GM12878 (cell line): ENCODE measurements at regions not wholly inside any gene's neighbourhood (a gene's known extent, or its start where the extent isn't known, plus 50 kb on each side); places are given as distances from the start of the nearest gene placed in this dataset.

ENCODE experiments used
- ATAC-seq: fragments of 200-7000 bp; cut with Tn5 transposase; 3 replicates; pipeline ENCODE4 v1.9.1; 2020; ENCODE audit warnings: mild to moderate bottlenecking, moderate library complexity
- BruUV-seq: library from RNA; stranded (reverse); fragments of 400-500 nt; replicated peaks from 2 replicates; lab custom pipeline; 2021; lab: Mats Ljungman, UMichigan
- CTCF ChIA-PET: fragments of 300-600 bp; sonication (Branson Sonifier 250); formaldehyde crosslinking; extraction: SDS; loops from one replicate; lab custom pipeline; 2021; ENCODE audit warnings: inconsistent platforms; lab: Yijun Ruan, JAX
- POLR2A ChIA-PET: fragments of 350-600 bp; formaldehyde crosslinking; extraction: SDS; loops from one replicate; lab custom pipeline; 2021; ENCODE audit warnings: inconsistent platforms; lab: Charles Lee
- RAD21 ChIA-PET: fragments of 300-600 bp; sonication (Branson Sonifier 250); formaldehyde crosslinking; loops from one replicate; lab custom pipeline; 2023; ENCODE audit warnings: antibody characterized with exemption; ENCODE audit not compliant: unreplicated experiment; lab: Charles Lee
- SMC1A ChIA-PET: fragments of 300-600 bp; sonication (Branson Sonifier 250); formaldehyde crosslinking; loops from one replicate; lab custom pipeline; 2023; ENCODE audit not compliant: unreplicated experiment, uncharacterized antibody; lab: Charles Lee
- DNase-seq: peaks from one replicate; pipeline ENCODE4 v3.0.0-alpha.2; 2011; ENCODE audit warnings: low read depth, low spot score
- FAIRE-seq: peaks from 3 replicates; lab custom pipeline; 2011; peaks lifted over from hg19 to GRCh38; lab: Jason Lieb, UNC
- H2AFZ ChIP-seq: 2 replicates; pipeline ENCODE4 v1.6.0; 2011; ENCODE audit warnings: low read depth, low read length, control low read depth; ENCODE audit not compliant: control insufficient read depth
- H3K27ac ChIP-seq: 2 replicates; pipeline ENCODE4 v1.5.1; 2011; ENCODE audit warnings: control low read depth; ENCODE audit not compliant: control insufficient read depth, insufficient read depth
- H3K27me3 ChIP-seq, 2 experiments: replicated peaks in 1 of 2; 2 replicates each; pipeline versions ENCODE4 v1.6.0 to v1.6.1; 2011; ENCODE audit warnings: low read length in 1 of 2; ENCODE audit not compliant: control insufficient read depth in 2 of 2, insufficient read depth in 2 of 2
- H3K36me3 ChIP-seq, 2 experiments: 2 replicates each; pipeline ENCODE4 v1.5.1; 2011; ENCODE audit warnings: low read length in 1 of 2; ENCODE audit not compliant: control insufficient read depth in 2 of 2, insufficient read depth in 2 of 2
- H3K4me1 ChIP-seq: 2 replicates; pipeline ENCODE4 v1.6.1; 2011; ENCODE audit warnings: mild to moderate bottlenecking, low read length, moderate library complexity, mixed read lengths; ENCODE audit not compliant: control insufficient read depth, insufficient read depth
- H3K4me2 ChIP-seq: 2 replicates; pipeline ENCODE4 v1.6.0; 2011; ENCODE audit warnings: control low read depth; ENCODE audit not compliant: control insufficient read depth, insufficient read depth
- H3K4me3 ChIP-seq: fragments of 200-600 bp; sonication (generic); 2 replicates; pipeline ENCODE4 v1.5.1; 2016
- H3K79me2 ChIP-seq: 2 replicates; pipeline ENCODE4 v1.6.0; 2011; ENCODE audit warnings: low read length; ENCODE audit not compliant: control insufficient read depth, insufficient read depth
- H3K9ac ChIP-seq: 2 replicates; pipeline ENCODE4 v1.8.0; 2011; ENCODE audit warnings: low read length, control low read depth, mixed read lengths; ENCODE audit not compliant: control insufficient read depth, insufficient read depth
- H3K9me3 ChIP-seq: replicated peaks from 3 replicates; pipeline ENCODE4 v1.5.1; 2011; ENCODE audit warnings: mild to moderate bottlenecking, low read length; ENCODE audit not compliant: control insufficient read depth, insufficient read depth
- H4K20me1 ChIP-seq: 2 replicates; pipeline ENCODE4 v1.6.0; 2011; ENCODE audit not compliant: control insufficient read depth, insufficient read depth
- CEBPB ChIP-seq, 2 experiments: fragments of 150-350 bp in 1 of 2; IDR thresholded peaks; 2 replicates each; pipeline ENCODE4 v1.6.1; 2012 to 2014; ENCODE audit warnings: low read depth in 2 of 2, low read length in 2 of 2, borderline replicate concordance in 1 of 2, inconsistent platforms in 1 of 2
- IRF5 ChIP-seq: fragments of 450-650 bp; IDR thresholded peaks from 2 replicates; pipeline ENCODE4 v1.6.1; 2017; ENCODE audit warnings: borderline replicate concordance
- MEF2B ChIP-seq: fragments of 450-650 bp; IDR thresholded peaks from 2 replicates; pipeline ENCODE4 v1.6.1; 2018; ENCODE audit warnings: mild to moderate bottlenecking, moderate library complexity; ENCODE audit not compliant: partially characterized antibody, poor library complexity, severe bottlenecking
- NFXL1 ChIP-seq: fragments of 450-650 bp; IDR thresholded peaks from 2 replicates; pipeline ENCODE4 v1.6.1; 2017; ENCODE audit warnings: antibody characterized with exemption, mild to moderate bottlenecking, borderline replicate concordance
- NR2C1 ChIP-seq: fragments of 450-650 bp; IDR thresholded peaks from 2 replicates; pipeline ENCODE4 v1.6.1; 2017; ENCODE audit warnings: antibody characterized with exemption, mild to moderate bottlenecking, moderate library complexity
- SMAD1 ChIP-seq: fragments of 450-650 bp; IDR thresholded peaks from 2 replicates; pipeline ENCODE4 v1.6.1; 2018; ENCODE audit warnings: mild to moderate bottlenecking, low read depth; ENCODE audit not compliant: partially characterized antibody
- YBX1 ChIP-seq: fragments of 450-650 bp; IDR thresholded peaks from 2 replicates; pipeline ENCODE4 v1.6.1; 2016; ENCODE audit warnings: antibody characterized with exemption
- YY1 ChIP-seq: IDR thresholded peaks from 2 replicates; pipeline ENCODE4 v1.6.1; 2011; ENCODE audit warnings: low read depth, mild to moderate bottlenecking, low read length
- WGBS: methylation state at CpG from one replicate; pipeline ENCODE4 v1.1.6; 2016; ENCODE audit warnings: low lambda C conversion rate; ENCODE audit not compliant: insufficient replicate concordance, insufficient coverage; ENCODE audit errors: missing lambda C conversion rate; 5-methylcytosine and 5-hydroxymethylcytosine counted together
- in situ Hi-C: fragments of 300-500 bp; cut with MboI; formaldehyde crosslinking; loops from 9 replicates; pipeline ENCODE4 v1.14.3; 2018; ENCODE audit warnings: mixed read lengths
- intact Hi-C: fragments of 100-400 bp; cut with micrococcal nuclease; formaldehyde crosslinking; loops from one replicate; pipeline ENCODE4 v1.14.2; 2022; ENCODE audit not compliant: unreplicated experiment
- TF ChIP-seq, protein P1 (sequence below): fragments of 450-650 bp; IDR thresholded peaks from 2 replicates; pipeline ENCODE4 v1.6.1; 2016; ENCODE audit warnings: mild to moderate bottlenecking

DNA sequence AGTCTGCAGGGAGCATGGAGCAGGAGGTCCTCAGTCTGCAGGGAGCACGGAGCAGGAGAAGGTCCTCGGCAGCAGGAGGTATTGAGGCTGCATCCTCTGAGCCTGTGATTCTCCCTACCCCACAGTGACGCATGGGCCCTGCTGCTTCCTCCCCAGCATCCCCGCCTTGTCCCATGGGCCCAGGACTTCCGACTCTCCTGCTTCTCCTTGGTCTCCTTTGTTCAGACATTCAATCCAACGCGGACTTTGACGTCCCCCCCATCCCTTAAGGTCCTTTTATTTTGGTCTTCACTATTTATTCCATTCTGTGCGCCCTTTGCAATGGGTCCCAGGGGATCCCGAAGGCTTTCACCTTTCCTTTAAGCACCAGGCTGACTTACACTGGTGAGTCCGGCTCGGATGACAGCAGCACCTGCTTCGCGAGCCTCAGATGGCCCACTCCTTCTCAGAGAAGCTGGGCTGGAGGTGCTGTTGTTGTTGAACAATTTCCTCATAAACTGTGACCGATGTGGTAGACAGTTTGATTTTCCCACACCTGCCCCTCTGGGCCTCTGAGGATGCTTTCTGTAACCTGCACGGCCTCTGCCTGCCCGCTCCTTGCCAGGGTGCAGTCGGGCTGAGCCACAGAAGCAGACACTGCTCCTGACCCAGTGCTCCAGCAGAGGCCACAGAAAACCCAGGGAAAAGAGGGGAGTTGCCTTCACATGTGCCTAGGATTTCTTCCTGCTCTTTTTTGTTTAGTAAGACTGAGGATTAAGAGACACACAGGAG is 407.2 kb upstream of the SHH start:
- H4K20me1 ChIP-seq: no peaks in the 10 kb centered on the region
- WGBS: 23% methylated on average over 18 of the region's 18 CpGs
- BruUV-seq: no TSS peak
- H3K79me2 ChIP-seq: no peaks in the 10 kb centered on the region
- H3K36me3 ChIP-seq: no peaks in the 10 kb centered on the region
- H3K27me3 ChIP-seq: peaks cover 0 to 2% of the 10 kb centered on the region in 2 experiments; a peak in 2 of 4 replicates
- ChIA-PET CTCF (no interaction called here), RAD21 (no interaction called here), SMC1A (interaction anchor here (1.0 to 1.2 kb wide), 3 partner anchors 23 to 29 kb away, joined by 3 read pairs; no protein-coding TSS in a partner anchor), POLR2A (no interaction called here)
- H3K4me3 ChIP-seq: no peak overlapping the region
- no peak overlapping the region for H3K4me2 ChIP-seq
- H3K4me1 ChIP-seq: no peaks in the 10 kb centered on the region
- intact Hi-C loops: no loop called here
- no peaks in the 10 kb centered on the region; the same call in 2 of the 3 replicates for H3K9me3 ChIP-seq
- DNase-seq: no peak
- no peak overlapping the region for H3K9ac ChIP-seq
- TF ChIP-seq NR2C1 (no peak), MEF2B (peak; percentile 41), NFXL1 (peak; percentile 11; the same call in 1 of the 2 replicates), SMAD1 (no peak)
- TF ChIP-seq, all 136 proteins: peak for 2
- ATAC-seq (peak; percentile 61), FAIRE-seq (no peak)
- no peak overlapping the region for H3K27ac ChIP-seq
- in situ Hi-C loops: no loop called here
- H2AFZ ChIP-seq: no peak overlapping the region

- Histone ChIP-seq H3K4me1 (no peaks in the 10 kb centered on the region), H3K79me2 (no peaks in the 10 kb centered on the region), H3K4me2 (no peak overlapping the region), H3K27ac (no peak overlapping the region), H3K4me3 (no peak overlapping the region), H4K20me1 (no peaks in the 10 kb centered on the region), H3K9me3 (no peaks in the 10 kb centered on the region), H3K27me3 (peaks cover 0 to 2% of the 10 kb centered on the region in 2 experiments; a peak in 2 of 4 replicates), H2AFZ (no peak overlapping the region), H3K9ac (no peak overlapping the region), H3K36me3 (no peaks in the 10 kb centered on the region)
- RAD21 ChIA-PET: no interaction called here
- BruUV-seq: no TSS peak
- 23% methylated on average over 13 of the region's 13 CpGs for WGBS
- CTCF ChIA-PET: interaction anchor here (0.6 to 0.7 kb wide), 2 partner anchors 55 to 81 kb away, joined by 3 read pairs; no protein-coding TSS in a partner anchor
- intact Hi-C loops: no loop called here
- in situ Hi-C loops: no loop called here
- peak; percentile 35 for ATAC-seq
- no peak for DNase-seq
- POLR2A ChIA-PET: no interaction called here
- FAIRE-seq: no peak
- SMC1A ChIA-PET: interaction anchor here (0.6 kb wide), 1 partner anchor 49 kb away, joined by 3 read pairs; no protein-coding TSS in a partner anchor
- no peak for TF ChIP-seq YY1
- TF ChIP-seq CEBPB (IDR thresholded peaks at IDR 0.05; ENCODE audit: borderline replicate concordance in 1 of 2, low read depth in 2 of 2, low read length in 2 of 2): no peak
- no peak for TF ChIP-seq YBX1
- TF ChIP-seq, protein P1, sequence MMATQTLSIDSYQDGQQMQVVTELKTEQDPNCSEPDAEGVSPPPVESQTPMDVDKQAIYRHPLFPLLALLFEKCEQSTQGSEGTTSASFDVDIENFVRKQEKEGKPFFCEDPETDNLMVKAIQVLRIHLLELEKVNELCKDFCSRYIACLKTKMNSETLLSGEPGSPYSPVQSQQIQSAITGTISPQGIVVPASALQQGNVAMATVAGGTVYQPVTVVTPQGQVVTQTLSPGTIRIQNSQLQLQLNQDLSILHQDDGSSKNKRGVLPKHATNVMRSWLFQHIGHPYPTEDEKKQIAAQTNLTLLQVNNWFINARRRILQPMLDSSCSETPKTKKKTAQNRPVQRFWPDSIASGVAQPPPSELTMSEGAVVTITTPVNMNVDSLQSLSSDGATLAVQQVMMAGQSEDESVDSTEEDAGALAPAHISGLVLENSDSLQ: peak; percentile 36; the same call in 1 of the 2 replicates
- TF ChIP-seq IRF5: no peak
Measured at GRCh38 chr7:156218544-156219306, 406.5 kb upstream of the SHH start.
